Stomach (tissue), 4 donors: ENCODE measurements at regions not wholly inside any gene's neighbourhood (a gene's known extent, or its start where the extent isn't known, plus 50 kb on each side); places are given as distances from the start of the nearest gene placed in this dataset.

Experiments used
- CTCF ChIP-seq, 7 experiments: fragments of 450-650 bp in 4 of 7; fragments of 200-600 bp in 3 of 7; sonication (generic) in 3 of 7; IDR thresholded peaks; one replicate each; pipeline ENCODE4 v1.5.1; 2016 to 2019; ENCODE audit warnings: antibody characterized with exemption in 7 of 7, control low read depth in 2 of 7, mild to moderate bottlenecking in 1 of 7
- EP300 ChIP-seq: sonication (generic); formaldehyde crosslinking; IDR thresholded peaks from one replicate; pipeline ENCODE4 v1.6.1; 2017; ENCODE audit warnings: antibody characterized with exemption

GRCh38 chr6:1257778-1258177, 54.1 kb upstream of the FOXQ1 start:
- TF ChIP-seq CTCF (IDR thresholded peaks at IDR 0.05) = no peak
- TF ChIP-seq EP300 = no peak
